SKM-1 treated with dmso at 0.1 percent for 144 hours (cell line): ENCODE measurements at regions not wholly inside any gene's neighbourhood (a gene's known extent, or its start where the extent isn't known, plus 50 kb on each side); places are given as distances from the start of the nearest gene placed in this dataset.

Experiments
- DNase-seq: peaks from one replicate; lab custom pipeline; 2025; ENCODE audit not compliant: unreplicated experiment; lab: John Stamatoyannopoulos, UW

DNA sequence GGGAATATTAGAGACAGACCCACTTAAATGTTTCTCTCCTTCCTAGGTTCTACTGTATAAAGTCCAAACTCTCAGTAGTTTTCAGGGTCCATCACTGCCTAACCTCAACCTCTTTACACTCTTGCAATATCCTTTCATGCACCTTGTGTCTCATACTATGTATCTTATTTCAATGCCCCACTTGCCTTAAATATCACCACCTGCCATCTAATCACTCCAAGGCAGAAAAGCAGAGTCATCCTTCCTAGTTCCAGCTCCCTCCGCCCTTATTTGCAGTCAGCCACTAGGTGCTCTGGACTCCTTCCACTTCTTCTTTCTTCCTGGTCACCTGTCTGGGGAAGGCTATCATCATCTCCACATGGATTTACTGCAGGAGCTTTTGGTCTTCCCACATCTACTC is 322.0 kb downstream of the MFSD1 start:
- DNase-seq, result no peak

- DNase-seq, result no peak
Observed at GRCh38 chr3:159126261-159127020, 324.6 kb downstream of the MFSD1 start.

DNA sequence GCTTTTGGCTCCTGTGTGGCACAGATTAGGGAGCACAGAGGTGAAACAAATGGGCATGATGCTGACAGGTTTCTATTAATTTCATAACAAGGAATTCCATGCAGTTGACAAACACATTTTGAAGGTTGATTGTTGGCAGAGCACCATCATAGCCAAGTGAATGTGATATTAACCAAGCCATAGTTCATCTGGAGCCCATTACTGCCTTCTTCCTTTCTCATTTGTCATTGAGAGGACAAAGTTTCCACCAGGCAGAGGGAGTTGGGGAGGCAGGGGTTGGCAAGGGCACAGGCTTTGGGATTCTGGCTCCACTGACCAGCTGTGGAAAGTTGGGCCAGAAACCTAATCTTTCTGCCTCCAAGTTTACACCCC is 325.2 kb downstream of the MFSD1 start:
- no peak for DNase-seq

GRCh38 chr3:159128628-159129027 is 326.8 kb downstream of the MFSD1 start:
- peak; percentile 95 for DNase-seq

- DNase-seq, result no peak
Observed at GRCh38 chr3:159130108-159130507, 328.3 kb downstream of the MFSD1 start.

DNA sequence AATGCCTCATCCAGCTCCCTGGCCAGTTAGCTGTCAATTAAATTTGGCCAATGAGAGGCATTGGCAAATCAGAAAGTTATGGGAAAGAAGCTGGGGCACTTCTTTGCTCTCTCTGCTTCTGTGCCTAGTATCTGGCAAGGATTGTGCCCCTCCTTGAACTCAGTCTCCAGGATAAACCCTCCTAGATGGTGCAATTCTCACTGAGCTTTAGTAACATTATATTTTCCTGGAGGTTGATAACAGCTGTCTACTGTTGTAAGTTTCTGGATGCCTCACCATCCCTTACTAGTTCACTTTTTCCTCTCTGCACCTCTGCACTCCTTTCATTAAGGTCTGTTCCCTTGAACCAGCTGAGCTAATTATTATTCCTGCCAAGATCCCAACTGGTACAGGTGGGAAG is 329.5 kb downstream of the MFSD1 start:
- DNase-seq, result no peak

GRCh38 chr3:159137949-159138348 is 336.1 kb downstream of the MFSD1 start:
- DNase-seq, result no peak

DNA sequence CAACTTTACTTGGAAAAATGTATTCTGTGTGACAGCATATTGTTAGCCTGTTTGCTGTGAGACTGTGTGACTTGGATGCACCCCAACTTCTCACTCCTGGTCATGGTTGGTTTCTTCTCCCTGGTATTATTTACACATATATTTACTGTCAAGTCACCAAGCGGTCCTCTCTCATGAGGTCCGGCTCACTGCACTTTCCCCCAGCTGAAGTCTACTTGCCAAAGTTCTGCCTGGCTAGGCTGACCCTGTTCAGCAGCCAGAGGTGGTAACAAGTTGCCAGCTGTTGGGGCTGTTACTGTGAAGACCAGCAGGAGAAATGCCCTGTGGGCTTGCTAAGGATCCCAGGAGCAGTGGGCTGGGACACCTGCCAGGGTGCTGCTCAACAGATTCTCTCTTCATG is 337.5 kb downstream of the MFSD1 start:
- DNase-seq, result no peak

DNA sequence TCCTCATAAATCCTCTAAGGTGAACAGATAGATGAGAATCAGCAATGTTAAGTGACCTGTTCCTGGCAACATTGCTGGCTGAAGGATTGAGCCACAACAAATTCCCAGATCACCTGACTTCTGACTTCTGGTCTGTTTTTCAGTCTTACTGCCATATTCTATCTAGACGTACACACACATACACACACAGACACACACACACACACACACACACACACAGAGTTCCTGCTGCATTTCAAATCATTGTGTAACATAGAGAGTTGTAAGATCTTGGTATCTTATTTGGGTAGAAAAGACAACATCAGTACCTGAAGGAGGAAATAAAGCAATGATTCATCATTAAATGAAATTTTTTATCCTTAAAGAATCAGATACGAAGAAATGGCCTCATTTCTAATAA is 342.6 kb downstream of the MFSD1 start:
- no peak for DNase-seq

DNA sequence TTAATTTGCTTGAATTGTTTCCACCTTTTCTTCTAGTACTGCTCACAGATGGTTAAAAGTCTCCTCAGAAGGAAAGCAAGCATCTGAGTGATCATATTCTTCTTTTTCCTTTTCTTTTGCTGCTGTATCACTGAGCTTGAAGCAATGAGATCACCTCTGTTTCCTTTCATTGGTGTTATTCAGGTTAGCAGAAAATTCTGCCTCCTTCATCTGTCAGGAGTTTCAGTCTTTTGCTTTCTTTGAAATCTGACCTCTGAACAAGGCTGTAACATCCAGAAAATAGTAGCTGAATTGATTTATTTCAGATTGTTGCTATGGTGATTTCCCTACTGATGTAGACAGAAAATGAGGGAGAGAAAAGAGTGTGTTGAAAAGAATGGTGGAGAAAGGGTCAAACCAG is 343.0 kb downstream of the MFSD1 start:
- no peak for DNase-seq

DNA sequence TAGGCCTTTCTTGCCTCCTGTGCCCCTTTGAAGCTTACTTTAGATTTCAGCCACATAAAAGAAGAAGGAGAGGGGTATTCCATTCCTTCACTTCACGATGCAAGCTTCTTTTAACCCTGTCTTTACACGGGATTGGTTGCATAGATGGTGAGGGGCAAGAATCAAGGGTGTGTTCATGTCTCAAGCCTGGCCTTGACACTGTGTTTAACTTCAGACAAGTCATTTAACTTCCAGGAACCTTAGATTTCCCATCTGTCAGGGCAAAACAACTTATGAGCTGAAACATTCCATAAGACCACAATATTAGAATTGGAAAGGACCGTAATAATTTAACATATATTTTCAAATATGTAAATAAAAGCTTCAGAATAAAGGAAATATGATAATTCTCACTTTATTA is 344.5 kb downstream of the MFSD1 start:
- DNase-seq, result no peak

DNA sequence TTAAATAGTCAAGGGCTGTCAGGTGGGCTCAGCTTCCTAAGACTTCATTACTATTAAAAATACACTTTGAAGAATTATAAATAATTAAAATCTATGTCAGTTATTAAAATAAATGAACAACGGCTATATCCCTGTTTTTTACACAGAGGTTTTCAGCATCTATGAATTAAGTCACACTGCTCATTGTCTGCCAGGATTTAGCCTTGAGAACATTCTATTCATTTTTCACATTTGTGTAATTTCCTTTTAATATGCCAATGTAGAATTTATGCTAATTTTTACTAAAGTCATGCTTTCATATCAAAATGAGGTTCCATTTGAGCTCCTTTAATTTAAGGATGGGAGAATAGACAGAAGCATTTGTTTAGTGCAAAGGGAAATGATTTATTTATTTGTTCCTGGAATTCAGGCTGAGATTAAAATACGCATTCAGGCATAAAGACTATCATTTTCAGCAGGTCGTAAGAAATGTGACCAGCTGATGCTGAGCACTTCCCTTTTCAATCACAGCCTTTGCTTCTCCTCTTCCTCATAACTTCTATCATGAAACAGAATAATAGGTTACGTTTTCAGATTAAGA is 345.1 kb downstream of the MFSD1 start:
- no peak for DNase-seq

DNA sequence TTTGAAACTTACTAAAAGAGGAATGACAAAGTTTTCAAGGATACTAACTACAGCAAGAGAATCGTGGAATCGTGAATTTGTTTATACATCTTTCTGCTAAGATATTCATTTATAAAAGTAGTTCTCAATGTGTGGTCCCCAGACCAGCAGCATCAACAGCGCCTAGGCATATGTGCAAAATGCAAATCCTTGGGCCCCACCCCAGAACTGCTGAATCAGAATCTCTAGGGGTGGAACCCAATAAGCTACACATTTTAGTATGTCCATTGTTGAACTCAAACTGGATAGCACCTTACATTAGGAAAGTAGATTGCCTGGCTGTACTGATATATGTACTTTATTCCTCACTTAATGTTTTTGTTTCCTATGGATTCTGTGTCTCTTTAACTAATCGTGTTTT is 346.0 kb downstream of the MFSD1 start:
- DNase-seq, result no peak

DNA sequence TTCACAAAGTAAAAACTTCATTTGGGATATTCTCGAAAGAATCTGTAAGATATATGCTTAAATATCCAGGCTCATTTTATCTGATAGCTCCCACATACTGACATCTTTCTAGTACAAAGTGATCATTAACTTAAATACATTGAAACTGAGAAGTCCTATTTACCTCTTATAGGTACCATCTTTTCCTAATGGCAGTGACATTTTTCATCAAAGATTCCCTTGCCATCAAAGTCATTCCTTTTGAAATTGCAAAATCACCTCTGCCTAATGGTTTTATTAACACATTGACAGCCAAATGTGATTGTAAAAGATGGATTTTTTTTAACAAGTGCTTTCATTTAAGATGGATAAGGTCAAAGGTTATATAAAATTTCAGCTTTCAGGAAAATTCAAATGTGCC is 346.6 kb downstream of the MFSD1 start:
- DNase-seq, result no peak

DNA sequence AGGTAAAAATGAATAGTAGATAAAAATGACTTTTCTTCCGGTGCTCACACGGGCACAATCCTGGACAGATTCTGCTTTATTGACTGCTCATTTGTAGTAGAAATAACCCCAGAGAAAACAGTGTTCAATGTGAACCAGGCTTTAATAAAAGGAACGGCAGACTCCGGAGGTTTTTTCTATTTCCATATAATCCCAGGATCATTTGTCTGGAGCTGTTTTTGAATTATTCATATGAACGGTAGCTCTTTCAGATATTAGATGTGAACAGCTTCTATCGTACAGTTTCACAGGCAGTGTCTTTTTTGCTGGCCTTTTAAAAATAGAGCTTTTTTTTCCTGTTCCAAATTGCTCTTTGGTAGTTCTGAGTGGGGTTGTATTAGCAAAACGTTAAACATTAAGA is 347.3 kb downstream of the MFSD1 start:
- DNase-seq, result no peak

GRCh38 chr3:159149633-159150032 is 347.8 kb downstream of the MFSD1 start:
- no peak for DNase-seq

DNA sequence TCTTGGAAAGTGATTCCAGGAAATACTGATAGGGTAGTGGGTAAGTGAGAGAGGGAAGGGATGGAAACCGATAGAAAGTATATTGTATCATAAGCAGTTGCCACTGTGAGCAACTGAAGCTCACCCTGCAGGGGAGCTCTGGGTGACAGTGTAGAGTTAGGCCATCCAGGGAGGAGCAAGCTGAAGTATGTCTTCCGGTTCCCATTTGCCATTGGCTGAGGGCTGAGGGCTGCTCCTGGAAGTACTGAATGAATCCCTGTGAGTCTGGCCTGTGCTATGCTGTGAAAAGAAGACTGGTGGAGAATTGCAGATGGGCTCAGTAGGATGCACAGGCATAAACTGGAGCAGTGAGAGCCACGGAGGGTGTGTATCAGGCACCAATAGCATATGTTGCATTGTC is 348.3 kb downstream of the MFSD1 start:
- no peak for DNase-seq

DNA sequence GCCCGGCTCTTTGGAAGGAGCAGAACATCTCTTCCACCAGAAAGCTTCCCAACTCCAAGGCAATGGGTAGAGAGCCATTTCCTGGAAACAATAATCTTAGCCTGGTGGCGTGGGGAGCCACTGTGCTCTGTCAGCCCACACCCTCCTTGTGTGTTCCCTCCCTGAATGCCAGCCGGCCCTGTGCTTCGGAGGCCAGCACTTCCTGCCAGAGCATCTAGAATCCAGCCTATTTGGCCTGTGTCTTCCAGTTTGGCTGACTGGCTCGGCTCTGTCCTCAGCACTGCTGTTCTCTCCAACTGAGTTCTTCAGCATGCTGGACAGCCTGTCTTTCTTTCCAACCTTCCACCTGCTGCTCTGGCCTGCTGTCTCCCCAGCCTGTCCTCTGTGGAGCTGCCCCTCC is 349.3 kb downstream of the MFSD1 start:
- DNase-seq, result no peak

DNA sequence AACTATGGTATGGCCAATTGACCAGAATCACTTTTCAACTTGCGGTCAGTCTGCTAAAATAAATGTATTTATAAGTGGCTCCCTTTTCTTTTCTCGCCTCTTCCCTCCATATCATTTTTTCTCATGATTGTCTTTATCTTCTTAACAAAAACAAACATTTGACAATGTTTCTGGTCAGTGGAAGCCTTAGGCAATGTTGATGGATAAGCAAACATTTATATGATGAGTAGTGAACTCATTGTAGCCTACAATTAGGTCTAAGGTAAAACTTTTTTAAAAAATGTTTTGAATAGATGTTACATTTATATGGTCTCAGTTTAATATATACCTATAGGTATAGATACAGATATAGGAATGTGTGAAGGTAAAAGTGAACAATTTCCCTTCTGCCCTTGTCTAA is 355.4 kb downstream of the MFSD1 start:
- DNase-seq, result no peak

DNA sequence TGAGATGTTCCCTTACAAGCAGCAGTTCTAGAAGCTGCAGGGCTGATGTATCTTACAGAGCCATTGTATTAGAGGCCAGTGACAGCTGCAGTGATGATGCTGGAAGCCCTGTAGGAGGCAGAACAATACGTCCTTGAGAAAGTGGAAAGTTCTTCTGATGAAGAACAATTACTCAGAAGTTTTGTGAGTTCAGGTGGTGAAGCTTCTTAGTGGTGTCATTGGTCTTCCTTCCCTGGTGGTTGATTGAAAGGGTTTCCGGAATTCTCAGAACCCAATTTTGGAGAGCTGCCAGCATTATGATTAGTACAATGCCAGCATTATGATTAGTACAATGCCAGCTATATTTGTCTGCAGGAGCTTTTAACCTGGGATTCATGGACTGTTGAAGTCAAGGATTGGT is 356.4 kb downstream of the MFSD1 start:
- DNase-seq, result no peak

GRCh38 chr3:159158801-159159200 is 356.9 kb downstream of the MFSD1 start:
- no peak for DNase-seq

GRCh38 chr3:159159546-159159945 is 357.7 kb downstream of the MFSD1 start:
- no peak for DNase-seq

GRCh38 chr3:159163656-159164055 is 361.8 kb downstream of the MFSD1 start:
- no peak for DNase-seq
